NT2/D1 (cell line): ENCODE measurements at regions not wholly inside any gene's neighbourhood (a gene's known extent, or its start where the extent isn't known, plus 50 kb on each side); places are given as distances from the start of the nearest gene placed in this dataset.
"Not testable (repeated sequence)": the region's sequence is repeated elsewhere in the genome, so short reads cannot be mapped to it uniquely, and the experiment has no call there.

Experiments
- DNase-seq: peaks from one replicate; pipeline ENCODE4 v3.0.0-alpha.2; 2011; ENCODE audit warnings: low read depth, low spot score
- H3K27me3 ChIP-seq: 2 replicates; pipeline ENCODE4 v1.6.0; 2011; ENCODE audit warnings: mild to moderate bottlenecking; ENCODE audit not compliant: insufficient read length, insufficient read depth
- H3K36me3 ChIP-seq: 2 replicates; pipeline ENCODE4 v1.6.1; 2011; ENCODE audit warnings: mild to moderate bottlenecking, low read length, mixed read lengths; ENCODE audit not compliant: insufficient read depth, insufficient read length
- H3K4me1 ChIP-seq: 2 replicates; pipeline ENCODE4 v1.5.1; 2011; ENCODE audit not compliant: insufficient read depth, insufficient read length
- H3K4me3 ChIP-seq: 2 replicates; pipeline ENCODE4 v1.5.1; 2011; ENCODE audit warnings: low read depth; ENCODE audit not compliant: insufficient read length
- H3K9ac ChIP-seq: 2 replicates; pipeline ENCODE4 v1.6.0; 2011; ENCODE audit warnings: low read depth; ENCODE audit not compliant: insufficient read length
- H3K9me3 ChIP-seq: 2 replicates; pipeline ENCODE4 v1.5.1; 2011; ENCODE audit warnings: mild to moderate bottlenecking, low read length; ENCODE audit not compliant: insufficient read depth
- SUZ12 ChIP-seq: IDR thresholded peaks from 2 replicates; pipeline ENCODE4 v1.6.1; 2011; ENCODE audit not compliant: insufficient read length, insufficient read depth; ENCODE audit errors: extremely low read depth
- YY1 ChIP-seq: IDR thresholded peaks from 2 replicates; pipeline ENCODE4 v1.6.1; 2011; ENCODE audit not compliant: insufficient read length, insufficient read depth
- ZNF274 ChIP-seq: IDR thresholded peaks from 2 replicates; pipeline ENCODE4 v1.6.1; 2011; ENCODE audit warnings: mild to moderate bottlenecking, low read depth, low read length

- H3K9me3 ChIP-seq = no peaks in the 10 kb centered on the region
- H3K27me3 ChIP-seq = no peaks in the 10 kb centered on the region
- H3K4me1 ChIP-seq = no peaks in the 10 kb centered on the region
- no peaks in the 10 kb centered on the region for H3K36me3 ChIP-seq
- H3K4me3 ChIP-seq = no peak overlapping the region
- H3K9ac ChIP-seq = no peak overlapping the region
- TF ChIP-seq ZNF274 (no peak), SUZ12 (no peak)
- DNase-seq = no peak
Measured at GRCh38 chr11:96551136-96551535, 161.3 kb downstream of the JRKL start.

GRCh38 chr11:96554236-96554820 lies 164.5 kb downstream of the JRKL start:
- DNase-seq = no peak
- TF ChIP-seq YY1 = no peak
- TF ChIP-seq SUZ12 = no peak
- TF ChIP-seq ZNF274 = no peak
- Histone ChIP-seq H3K9me3 (no peaks in the 10 kb centered on the region), H3K9ac (no peak overlapping the region), H3K4me1 (no peaks in the 10 kb centered on the region), H3K36me3 (no peaks in the 10 kb centered on the region), H3K4me3 (no peak overlapping the region), H3K27me3 (no peaks in the 10 kb centered on the region)

GRCh38 chr11:96555826-96556225 lies 166.0 kb downstream of the JRKL start:
- not testable (repeated sequence) for H3K27me3 ChIP-seq, H3K4me3 ChIP-seq, H3K9me3 ChIP-seq, DNase-seq, H3K36me3 ChIP-seq, H3K9ac ChIP-seq, H3K4me1 ChIP-seq

GRCh38 chr11:96560727-96561126 lies 170.9 kb downstream of the JRKL start:
- H3K4me1 ChIP-seq, DNase-seq, H3K9me3 ChIP-seq, H3K9ac ChIP-seq, H3K4me3 ChIP-seq, H3K27me3 ChIP-seq, H3K36me3 ChIP-seq: not testable (repeated sequence)

GRCh38 chr11:96567176-96567575 lies 177.4 kb downstream of the JRKL start:
- no peak for DNase-seq
- no peak for TF ChIP-seq SUZ12
- no peak for TF ChIP-seq YY1
- no peaks in the 10 kb centered on the region for H3K36me3 ChIP-seq
- no peaks in the 10 kb centered on the region for H3K4me1 ChIP-seq
- H3K4me3 ChIP-seq = no peak overlapping the region
- no peaks in the 10 kb centered on the region for H3K9me3 ChIP-seq
- no peak overlapping the region for H3K9ac ChIP-seq
- no peaks in the 10 kb centered on the region for H3K27me3 ChIP-seq

- H3K4me1 ChIP-seq = no peaks in the 10 kb centered on the region
- no peaks in the 10 kb centered on the region for H3K9me3 ChIP-seq
- no peak overlapping the region for H3K4me3 ChIP-seq
- no peak for TF ChIP-seq YY1
- no peak for TF ChIP-seq SUZ12
- no peak for TF ChIP-seq ZNF274
- H3K27me3 ChIP-seq = no peaks in the 10 kb centered on the region
- no peak overlapping the region for H3K9ac ChIP-seq
- no peaks in the 10 kb centered on the region for H3K36me3 ChIP-seq
- no peak for DNase-seq
Measured at GRCh38 chr11:96567667-96568066, 177.9 kb downstream of the JRKL start.

- H3K9ac ChIP-seq = no peak overlapping the region
- no peak for DNase-seq
- no peaks in the 10 kb centered on the region for H3K36me3 ChIP-seq
- H3K4me3 ChIP-seq = no peak overlapping the region
- no peak for TF ChIP-seq SUZ12
- TF ChIP-seq ZNF274 = no peak
- TF ChIP-seq YY1 = no peak
- no peaks in the 10 kb centered on the region for H3K9me3 ChIP-seq
- H3K4me1 ChIP-seq = no peaks in the 10 kb centered on the region
- no peaks in the 10 kb centered on the region for H3K27me3 ChIP-seq
Measured at GRCh38 chr11:96576383-96576782, 186.6 kb downstream of the JRKL start.

GRCh38 chr11:96578379-96578778 lies 188.6 kb downstream of the JRKL start:
- Histone ChIP-seq H3K36me3 (no peaks in the 10 kb centered on the region), H3K4me1 (no peaks in the 10 kb centered on the region), H3K4me3 (no peak overlapping the region), H3K9ac (no peak overlapping the region), H3K9me3 (no peaks in the 10 kb centered on the region), H3K27me3 (no peaks in the 10 kb centered on the region)
- DNase-seq = no peak
- TF ChIP-seq SUZ12 (no peak), ZNF274 (no peak), YY1 (no peak)
